ENCODE measurements at regions not wholly inside any gene's neighbourhood (a gene's known extent, or its start where the extent isn't known, plus 50 kb on each side); places are given as distances from the start of the nearest gene placed in this dataset.

DNA sequence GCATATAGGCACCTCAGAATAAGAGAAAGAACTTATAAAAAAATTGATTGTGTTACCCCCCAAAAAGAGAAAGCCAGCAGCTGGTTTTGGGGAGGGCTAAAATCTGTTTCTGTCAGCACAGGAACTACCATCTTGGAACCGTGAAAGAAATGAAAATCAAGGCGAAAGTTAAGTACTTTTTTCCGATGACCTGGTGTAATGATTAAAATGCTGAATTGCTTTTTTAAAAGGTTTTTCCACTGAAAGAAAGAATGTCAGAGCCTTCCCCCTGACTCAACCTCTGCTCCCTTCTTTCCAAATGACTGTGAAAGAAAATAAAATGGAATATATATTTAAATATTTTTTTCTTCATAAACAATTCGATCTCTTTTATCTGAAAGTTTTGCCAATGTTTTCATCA is 570.5 kb upstream of the CFAP20DC start:
- H3K4me3 ChIP-seq (ENCODE audit: low read length): no peak overlapping the region
- no peak for TF ChIP-seq ZNF274 (IDR thresholded peaks at IDR 0.05; ENCODE audit: low read depth, low read length)

GRCh38 chr3:59612444-59612715 is 562.6 kb upstream of the CFAP20DC start:
- no peak for TF ChIP-seq ZNF274 (IDR thresholded peaks at IDR 0.05; ENCODE audit: low read depth, low read length)

DNA sequence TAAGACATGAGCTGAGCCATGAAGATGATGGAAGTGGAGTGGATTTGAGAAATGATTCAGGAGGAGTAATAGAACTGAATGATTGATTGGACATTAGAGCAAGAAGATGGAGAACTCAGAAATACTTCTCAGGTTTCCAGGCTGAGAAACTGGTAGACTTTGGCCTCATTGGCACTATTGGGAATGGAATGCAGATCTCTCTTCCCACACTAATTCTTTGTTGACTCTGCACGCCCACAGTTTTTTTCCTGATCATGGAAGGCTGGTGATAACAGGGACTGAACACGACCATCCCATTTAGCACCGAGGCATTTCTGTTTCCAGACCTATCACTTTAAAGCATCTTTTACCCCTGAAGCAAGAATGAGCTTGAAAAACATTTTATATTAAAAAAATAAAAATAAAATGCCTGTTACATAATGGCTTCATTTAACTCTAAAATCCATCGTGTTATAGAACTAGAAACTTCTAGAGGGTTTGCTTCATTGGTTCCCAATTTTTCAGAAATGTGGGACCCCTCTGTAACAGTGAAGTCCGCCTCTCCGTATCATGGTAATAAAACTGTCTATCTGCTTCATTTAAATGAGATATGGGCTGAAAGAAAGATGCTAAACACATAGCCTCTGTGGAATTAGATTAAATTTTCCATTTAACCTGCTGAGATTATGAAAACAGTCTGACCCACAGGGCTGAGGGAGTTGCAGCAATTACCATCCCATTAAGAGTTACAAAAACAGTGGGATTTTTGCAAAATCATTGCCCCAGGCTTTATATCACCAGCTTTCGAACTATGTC is 562.0 kb upstream of the CFAP20DC start:
- H3K4me3 ChIP-seq (ENCODE audit: low read length): no peak overlapping the region
- no peak for TF ChIP-seq ZNF274 (IDR thresholded peaks at IDR 0.05; ENCODE audit: low read depth, low read length)

More at GRCh38 chr3:59612444-59612715, 562.6 kb upstream of the CFAP20DC start:
- H3K4me3 ChIP-seq (ENCODE audit: low read length): no peak overlapping the region

DNA sequence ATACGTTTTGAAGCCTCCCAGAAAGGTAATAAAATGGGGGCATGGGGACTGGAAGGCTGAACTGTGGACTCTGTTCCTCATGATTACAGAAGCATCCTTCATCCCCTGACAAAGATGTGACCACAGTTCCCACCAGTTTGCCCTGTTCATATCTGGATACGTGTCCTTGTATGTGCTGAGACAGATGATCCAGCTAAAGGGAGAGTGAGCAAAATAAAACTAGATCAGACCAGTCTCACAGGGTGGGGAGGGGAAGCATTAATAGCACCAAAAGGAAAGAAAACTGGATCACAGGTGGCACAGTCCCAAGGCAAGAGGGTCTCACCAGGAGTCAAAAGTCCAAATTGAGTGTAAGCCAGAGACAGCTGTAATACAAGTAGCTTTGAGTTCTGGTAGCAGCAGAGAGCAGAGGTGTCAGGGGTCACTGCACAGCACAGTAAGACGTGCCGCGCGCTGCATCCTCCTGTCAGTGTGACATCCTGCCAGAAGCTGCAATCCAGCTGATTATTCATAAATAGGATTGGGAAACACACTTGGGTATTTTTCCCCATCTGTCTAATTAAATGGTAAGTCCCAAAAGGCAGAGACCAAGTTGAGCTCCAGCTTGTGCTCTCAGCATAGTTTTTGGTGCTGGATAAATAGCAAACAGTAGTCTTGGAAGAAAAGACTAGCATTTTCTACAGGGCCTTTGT is 560.0 kb upstream of the CFAP20DC start:
- no peak overlapping the region for H3K4me3 ChIP-seq (ENCODE audit: low read length)
- TF ChIP-seq ZNF274 (IDR thresholded peaks at IDR 0.05; ENCODE audit: low read depth, low read length): no peak

- TF ChIP-seq ZNF274 (IDR thresholded peaks at IDR 0.05; ENCODE audit: low read depth, low read length): no peak
- H3K4me3 ChIP-seq (ENCODE audit: low read length): no peak overlapping the region
Measured at GRCh38 chr3:59608356-59608755, 558.5 kb upstream of the CFAP20DC start.

- no peak overlapping the region for H3K4me3 ChIP-seq (ENCODE audit: low read length)
- TF ChIP-seq ZNF274 (IDR thresholded peaks at IDR 0.05; ENCODE audit: low read depth, low read length): no peak
Measured at GRCh38 chr3:59607656-59608055, 557.8 kb upstream of the CFAP20DC start.

GRCh38 chr3:59606638-59607266 is 556.9 kb upstream of the CFAP20DC start:
- no peak overlapping the region for H3K4me3 ChIP-seq (ENCODE audit: low read length)
- TF ChIP-seq ZNF274 (IDR thresholded peaks at IDR 0.05; ENCODE audit: low read depth, low read length): no peak

GRCh38 chr3:59605944-59606534 is 556.2 kb upstream of the CFAP20DC start:
- TF ChIP-seq ZNF274 (IDR thresholded peaks at IDR 0.05; ENCODE audit: low read depth, low read length): no peak
- no peak overlapping the region for H3K4me3 ChIP-seq (ENCODE audit: low read length)

DNA sequence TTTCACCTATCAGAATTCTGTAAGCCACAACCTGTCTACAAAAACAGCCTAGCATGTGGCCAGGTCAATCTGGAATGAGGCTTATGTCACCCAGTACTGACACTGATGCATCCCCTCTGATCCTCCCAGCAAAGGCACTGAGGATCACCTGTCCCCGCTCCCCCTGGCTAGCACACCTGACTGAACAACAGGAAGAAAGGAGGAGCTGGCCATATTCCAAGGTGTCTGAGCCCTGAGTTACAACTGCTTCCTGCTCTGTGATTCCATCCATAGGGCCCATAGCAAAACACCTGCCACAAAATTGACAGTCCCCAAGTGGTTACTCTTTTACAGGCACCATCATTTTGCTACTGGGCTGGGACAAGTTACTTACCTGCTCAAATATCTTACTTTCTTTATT is 555.5 kb upstream of the CFAP20DC start:
- H3K4me3 ChIP-seq (ENCODE audit: low read length): no peak overlapping the region

GRCh38 chr3:59601486-59601885 is 551.7 kb upstream of the CFAP20DC start:
- no peak overlapping the region for H3K4me3 ChIP-seq (ENCODE audit: low read length)
- no peak for TF ChIP-seq ZNF274 (IDR thresholded peaks at IDR 0.05; ENCODE audit: low read depth, low read length)

More for the DNA sequence above, 555.5 kb upstream of the CFAP20DC start:
- TF ChIP-seq ZNF274 (IDR thresholded peaks at IDR 0.05; ENCODE audit: low read depth, low read length): no peak

DNA sequence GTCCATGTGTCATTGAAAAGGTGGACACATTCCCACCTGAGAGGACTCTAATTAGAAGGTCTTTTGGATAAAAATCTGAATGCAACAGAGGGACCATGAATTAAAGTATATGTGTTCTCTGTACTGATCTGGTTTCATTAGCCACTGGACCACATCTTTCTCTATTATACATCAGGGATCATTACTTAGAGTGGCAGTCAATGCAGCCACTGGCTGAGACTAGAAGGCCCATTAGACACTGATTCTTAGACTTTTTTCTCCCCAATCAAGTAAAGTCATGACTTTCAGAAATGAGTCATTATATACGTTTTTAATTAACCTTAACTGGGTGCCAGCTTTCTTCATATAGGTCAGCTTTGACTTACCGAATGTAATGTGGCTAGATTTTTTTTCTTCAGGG is 550.8 kb upstream of the CFAP20DC start:
- no peak overlapping the region for H3K4me3 ChIP-seq (ENCODE audit: low read length)
- no peak for TF ChIP-seq ZNF274 (IDR thresholded peaks at IDR 0.05; ENCODE audit: low read depth, low read length)

- no peak overlapping the region for H3K4me3 ChIP-seq (ENCODE audit: low read length)
- no peak for TF ChIP-seq ZNF274 (IDR thresholded peaks at IDR 0.05; ENCODE audit: low read depth, low read length)
Measured at GRCh38 chr3:59596741-59597140, 546.9 kb upstream of the CFAP20DC start.

DNA sequence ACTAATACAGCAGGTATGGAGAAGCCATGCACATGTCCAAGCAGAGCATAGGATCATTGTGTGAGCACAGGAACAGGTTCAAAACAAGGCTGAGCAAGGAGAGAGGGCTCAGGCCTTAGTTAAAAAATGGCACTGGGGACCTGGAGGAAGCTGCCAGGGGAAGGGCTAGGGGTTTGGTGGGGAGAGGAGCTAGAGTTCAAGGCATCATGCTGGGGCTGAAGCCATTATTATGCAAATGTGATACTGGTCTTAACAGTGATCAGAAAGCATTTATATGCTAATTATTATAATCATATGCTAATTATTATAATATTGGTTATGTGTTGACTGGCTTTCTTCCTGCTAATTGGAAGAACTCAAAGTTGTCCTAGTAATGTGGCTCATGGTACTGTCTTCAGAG is 546.0 kb upstream of the CFAP20DC start:
- TF ChIP-seq ZNF274 (IDR thresholded peaks at IDR 0.05; ENCODE audit: low read depth, low read length): no peak
- H3K4me3 ChIP-seq (ENCODE audit: low read length): no peak overlapping the region

GRCh38 chr3:59593380-59593779 is 543.6 kb upstream of the CFAP20DC start:
- no peak for TF ChIP-seq ZNF274 (IDR thresholded peaks at IDR 0.05; ENCODE audit: low read depth, low read length)
- H3K4me3 ChIP-seq (ENCODE audit: low read length): no peak overlapping the region

- TF ChIP-seq ZNF274 (IDR thresholded peaks at IDR 0.05; ENCODE audit: low read depth, low read length): no peak
- H3K4me3 ChIP-seq (ENCODE audit: low read length): no peak overlapping the region
Measured at GRCh38 chr3:59580996-59581395, 531.2 kb upstream of the CFAP20DC start.
